ENCODE measurements at regions not wholly inside any gene's neighbourhood (a gene's known extent, or its start where the extent isn't known, plus 50 kb on each side); places are given as distances from the start of the nearest gene placed in this dataset.

GRCh38 chr14:65321370-65321875, 91.1 kb upstream of the FUT8 start:
- TF ChIP-seq POLR2A (IDR thresholded peaks at IDR 0.05) (no peak), CTCF (IDR thresholded peaks at IDR 0.05) (no peak), EP300 (IDR thresholded peaks at IDR 0.05) (no peak), POLR2AphosphoS5 (IDR thresholded peaks at IDR 0.05) (no peak)

All from upper lobe of left lung (tissue), 4 donors.